NB4 (cell line): ENCODE measurements at regions not wholly inside any gene's neighbourhood (a gene's known extent, or its start where the extent isn't known, plus 50 kb on each side); places are given as distances from the start of the nearest gene placed in this dataset.

Experiments used
- POLR2A ChIP-seq: IDR thresholded peaks from 2 replicates; pipeline ENCODE4 v1.6.1; 2011; ENCODE audit warnings: mild to moderate bottlenecking; ENCODE audit not compliant: insufficient read length; ENCODE audit errors: extremely low read depth
- TF ChIP-seq, protein P1 (sequence below): IDR thresholded peaks from one replicate; pipeline ENCODE4 v1.5.1; 2012; ENCODE audit warnings: low read depth, low read length

DNA sequence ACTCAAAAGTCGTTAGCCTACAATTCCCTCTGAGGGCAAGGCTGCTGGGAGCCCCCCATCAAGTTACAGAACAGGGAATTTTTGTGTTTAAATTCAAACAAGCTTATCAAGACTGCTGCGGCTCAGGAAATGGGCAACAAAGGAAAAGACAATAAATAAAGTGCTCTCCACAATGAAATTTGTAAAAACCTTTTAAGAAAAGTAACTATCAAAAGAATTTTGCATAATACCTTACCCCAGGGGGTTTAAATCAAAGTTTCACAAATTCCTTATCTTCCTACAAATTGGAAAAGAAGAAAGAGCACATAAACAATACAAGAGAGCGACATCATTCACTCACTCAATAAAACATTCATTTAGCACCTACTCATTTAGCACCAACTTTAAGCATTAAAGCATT lies 97.9 kb upstream of the CCDC160 start:
- TF ChIP-seq, protein P1, sequence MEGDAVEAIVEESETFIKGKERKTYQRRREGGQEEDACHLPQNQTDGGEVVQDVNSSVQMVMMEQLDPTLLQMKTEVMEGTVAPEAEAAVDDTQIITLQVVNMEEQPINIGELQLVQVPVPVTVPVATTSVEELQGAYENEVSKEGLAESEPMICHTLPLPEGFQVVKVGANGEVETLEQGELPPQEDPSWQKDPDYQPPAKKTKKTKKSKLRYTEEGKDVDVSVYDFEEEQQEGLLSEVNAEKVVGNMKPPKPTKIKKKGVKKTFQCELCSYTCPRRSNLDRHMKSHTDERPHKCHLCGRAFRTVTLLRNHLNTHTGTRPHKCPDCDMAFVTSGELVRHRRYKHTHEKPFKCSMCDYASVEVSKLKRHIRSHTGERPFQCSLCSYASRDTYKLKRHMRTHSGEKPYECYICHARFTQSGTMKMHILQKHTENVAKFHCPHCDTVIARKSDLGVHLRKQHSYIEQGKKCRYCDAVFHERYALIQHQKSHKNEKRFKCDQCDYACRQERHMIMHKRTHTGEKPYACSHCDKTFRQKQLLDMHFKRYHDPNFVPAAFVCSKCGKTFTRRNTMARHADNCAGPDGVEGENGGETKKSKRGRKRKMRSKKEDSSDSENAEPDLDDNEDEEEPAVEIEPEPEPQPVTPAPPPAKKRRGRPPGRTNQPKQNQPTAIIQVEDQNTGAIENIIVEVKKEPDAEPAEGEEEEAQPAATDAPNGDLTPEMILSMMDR = no peak
- TF ChIP-seq POLR2A = no peak
